H9 (cell line): ENCODE measurements at regions not wholly inside any gene's neighbourhood (a gene's known extent, or its start where the extent isn't known, plus 50 kb on each side); places are given as distances from the start of the nearest gene placed in this dataset.

ENCODE experiments used
- DNase-seq: peaks from one replicate; pipeline ENCODE4 v3.0.0-alpha.2; 2017
- H2AFZ ChIP-seq: one replicate; pipeline ENCODE4 v1.6.1; 2013; ENCODE audit warnings: mild to moderate bottlenecking, low read length, control low read depth, moderate library complexity
- H2AK5ac ChIP-seq: 2 replicates; pipeline ENCODE4 v1.6.1; 2013; ENCODE audit warnings: low read length, control low read depth, mixed read lengths; ENCODE audit not compliant: insufficient read length
- H2BK120ac ChIP-seq: one replicate; pipeline ENCODE4 v1.6.1; 2013; ENCODE audit warnings: low read depth, mild to moderate bottlenecking, low read length, control low read depth, inconsistent platforms; ENCODE audit not compliant: poor library complexity, severe bottlenecking
- H2BK12ac ChIP-seq: 2 replicates; pipeline ENCODE4 v1.6.1; 2013; ENCODE audit warnings: low read length, control low read depth, mixed read lengths, low read depth; ENCODE audit not compliant: insufficient read length
- H2BK15ac ChIP-seq: 2 replicates; pipeline ENCODE4 v1.6.1; 2013; ENCODE audit warnings: low read depth, low read length, control low read depth
- H2BK20ac ChIP-seq: one replicate; pipeline ENCODE4 v1.6.1; 2013; ENCODE audit warnings: low read depth, mild to moderate bottlenecking, low read length, control low read depth, inconsistent platforms; ENCODE audit not compliant: poor library complexity, severe bottlenecking
- H2BK5ac ChIP-seq: 2 replicates; pipeline ENCODE4 v1.6.1; 2013; ENCODE audit warnings: low read length, control low read depth, mixed read lengths; ENCODE audit not compliant: insufficient read length
- H3K14ac ChIP-seq: 2 replicates; pipeline ENCODE4 v1.6.1; 2013; ENCODE audit warnings: low read length, control low read depth; ENCODE audit not compliant: insufficient read depth
- H3K18ac ChIP-seq: 2 replicates; pipeline ENCODE4 v1.6.1; 2013; ENCODE audit warnings: low read depth, mild to moderate bottlenecking, mixed read lengths, low read length, control low read depth; ENCODE audit not compliant: insufficient read length
- H3K23ac ChIP-seq: 2 replicates; pipeline ENCODE4 v1.6.1; 2013; ENCODE audit warnings: low read length, control low read depth, mixed read lengths, low read depth; ENCODE audit not compliant: insufficient read length
- H3K23me2 ChIP-seq: 2 replicates; pipeline ENCODE4 v1.6.1; 2013; ENCODE audit warnings: low read depth, mild to moderate bottlenecking, mixed read lengths, low read length, control low read depth; ENCODE audit not compliant: insufficient read length, poor library complexity, severe bottlenecking
- H3K27ac ChIP-seq: 2 replicates; pipeline ENCODE4 v1.5.1; 2013; ENCODE audit warnings: low read length, control low read depth, mixed read lengths, low read depth; ENCODE audit not compliant: insufficient read length
- H3K27me3 ChIP-seq: 2 replicates; pipeline ENCODE4 v1.6.1; 2013; ENCODE audit warnings: low read length, control low read depth, inconsistent platforms; ENCODE audit not compliant: insufficient read depth
- H3K4ac ChIP-seq: 2 replicates; pipeline ENCODE4 v1.6.1; 2013; ENCODE audit warnings: low read depth, mild to moderate bottlenecking, control low read depth, inconsistent platforms, low read length, moderate library complexity
- H3K4me1 ChIP-seq: 2 replicates; pipeline ENCODE4 v1.6.1; 2013; ENCODE audit warnings: low read length, control low read depth, inconsistent platforms; ENCODE audit not compliant: insufficient read depth
- H3K4me2 ChIP-seq: 2 replicates; pipeline ENCODE4 v1.6.1; 2013; ENCODE audit warnings: low read length, control low read depth, mixed read lengths; ENCODE audit not compliant: insufficient read length, insufficient read depth
- H3K56ac ChIP-seq: 2 replicates; pipeline ENCODE4 v1.6.1; 2013; ENCODE audit warnings: low read depth, mild to moderate bottlenecking, mixed read lengths, low read length, control low read depth; ENCODE audit not compliant: insufficient read length
- H3K79me1 ChIP-seq: 2 replicates; pipeline ENCODE4 v1.6.1; 2013; ENCODE audit warnings: low read depth, mild to moderate bottlenecking, moderate library complexity, low read length, control low read depth, inconsistent platforms; ENCODE audit not compliant: insufficient read depth, poor library complexity, severe bottlenecking
- H3K79me2 ChIP-seq: 2 replicates; pipeline ENCODE4 v1.6.1; 2013; ENCODE audit warnings: low read length, control low read depth, inconsistent platforms; ENCODE audit not compliant: insufficient read depth
- H3K9ac ChIP-seq: 2 replicates; pipeline ENCODE4 v1.6.1; 2013; ENCODE audit warnings: low read length, control low read depth, mixed read lengths; ENCODE audit not compliant: insufficient read length; ENCODE audit errors: extremely low read depth
- H3K9me3 ChIP-seq: one replicate; pipeline ENCODE4 v1.6.1; 2013; ENCODE audit warnings: low read depth, low read length, inconsistent platforms; ENCODE audit not compliant: control insufficient read depth
- H3T11ph ChIP-seq: one replicate; pipeline ENCODE4 v1.6.1; 2013; ENCODE audit warnings: mild to moderate bottlenecking, low read length, control low read depth, inconsistent platforms
- H4K20me1 ChIP-seq: one replicate; pipeline ENCODE4 v1.6.1; 2013; ENCODE audit not compliant: control insufficient read depth, insufficient read length, insufficient read depth
- H4K5ac ChIP-seq: 2 replicates; pipeline ENCODE4 v1.6.1; 2013; ENCODE audit warnings: low read depth, mild to moderate bottlenecking, mixed read lengths, low read length, control low read depth; ENCODE audit not compliant: insufficient read length
- H4K8ac ChIP-seq: replicated peaks from 2 replicates; pipeline ENCODE4 v1.6.1; 2013; ENCODE audit warnings: low read length, control low read depth, mixed read lengths, low read depth; ENCODE audit not compliant: insufficient read length
- H4K91ac ChIP-seq: 2 replicates; pipeline ENCODE4 v1.6.1; 2013; ENCODE audit warnings: low read depth, mild to moderate bottlenecking, moderate library complexity, mixed read lengths, low read length, control low read depth; ENCODE audit not compliant: insufficient read length
- H3K27ac Mint-ChIP-seq, 3 experiments: 2 replicates in 2 of 3; 3 replicates in 1 of 3; pipeline ENCODE4 v1.8.0; 2020 to 2021; ENCODE audit warnings: mixed read lengths in 3 of 3, mild to moderate bottlenecking in 1 of 3, moderate library complexity in 1 of 3
- H3K27me3 Mint-ChIP-seq: 2 replicates; pipeline ENCODE4 v1.8.0; 2021; ENCODE audit warnings: low read depth, mild to moderate bottlenecking, moderate library complexity, mixed read lengths
- H3K36me3 Mint-ChIP-seq, 3 experiments: 2 replicates in 2 of 3; 3 replicates in 1 of 3; pipeline ENCODE4 v1.8.0; 2020 to 2021; ENCODE audit warnings: low read depth in 3 of 3, mixed read lengths in 3 of 3; ENCODE audit not compliant: insufficient read depth in 1 of 3
- H3K4me1 Mint-ChIP-seq, 2 experiments: 2 replicates each; pipeline ENCODE4 v1.8.0; 2020; ENCODE audit warnings: mixed read lengths in 2 of 2
- H3K4me3 Mint-ChIP-seq, 2 experiments: 2 replicates in 1 of 2; 3 replicates in 1 of 2; pipeline ENCODE4 v1.8.0; 2020 to 2021; ENCODE audit warnings: mild to moderate bottlenecking in 2 of 2, mixed read lengths in 2 of 2, moderate library complexity in 1 of 2
- H3K9me3 Mint-ChIP-seq, 2 experiments: 2 replicates in 1 of 2; 3 replicates in 1 of 2; pipeline ENCODE4 v1.8.0; 2020; ENCODE audit warnings: mild to moderate bottlenecking in 2 of 2, mixed read lengths in 2 of 2, moderate library complexity in 1 of 2
- WGBS: extraction: QIAGEN DNeasy Blood & Tissue Kit; methylation state at CpG from one replicate; pipeline ENCODE4 v1.1.7; 2013; ENCODE audit warnings: missing lambda C conversion rate, low lambda C conversion rate, mixed read lengths; ENCODE audit not compliant: insufficient read length; ENCODE audit errors: extremely low coverage; 5-methylcytosine and 5-hydroxymethylcytosine counted together
- TF ChIP-seq, protein P1 (sequence below): fragments of 200-600 bp; sonication (generic); conservative IDR thresholded peaks from 3 replicates; pipeline ENCODE4 v1.8.0; 2021; ENCODE audit warnings: antibody characterized with exemption, mild to moderate bottlenecking

DNA sequence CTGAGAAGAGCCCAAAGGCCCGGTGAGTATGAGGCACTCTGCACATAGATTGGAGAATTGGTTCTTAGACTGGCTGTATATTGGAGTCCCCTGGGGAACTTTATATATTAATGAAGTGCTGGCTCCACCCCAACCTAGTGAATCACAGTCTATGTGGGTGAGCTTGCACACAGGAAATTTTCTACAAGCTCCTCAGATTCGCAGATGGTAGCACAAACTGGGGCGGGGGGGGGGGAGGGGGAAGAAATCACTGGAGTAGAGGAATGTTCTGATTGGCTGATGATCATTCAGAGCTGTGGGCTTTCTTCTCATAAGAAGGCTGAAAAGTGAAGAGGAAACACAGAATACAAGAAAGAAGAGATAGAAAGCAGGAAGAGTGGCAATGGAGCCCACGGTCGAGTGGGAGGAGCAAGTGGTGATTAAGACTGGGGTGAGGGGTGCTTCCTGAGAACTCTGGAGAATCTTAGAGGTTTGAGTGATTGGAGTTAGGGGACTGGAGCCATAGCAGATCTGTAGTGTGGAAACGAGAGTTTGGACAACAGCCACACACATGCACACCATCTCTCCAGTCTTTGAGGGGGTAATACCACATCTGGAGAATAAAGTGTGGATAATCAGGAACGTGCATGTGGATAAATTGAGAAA lies 465.9 kb upstream of the DAB1 start:
- Histone ChIP-seq H2AK5ac (no peak overlapping the region), H3K27ac (no peak overlapping the region), H2BK20ac (no peak overlapping the region), H2BK120ac (no peak overlapping the region), H3K27me3 (no peaks in the 10 kb centered on the region), H2BK12ac (no peak overlapping the region), H2BK5ac (no peak overlapping the region), H3K56ac (no peak overlapping the region), H3K79me2 (no peaks in the 10 kb centered on the region), H3K23ac (no peak overlapping the region), H3K9me3 (no peaks in the 10 kb centered on the region), H2BK15ac (no peak overlapping the region), H3K14ac (no peak overlapping the region), H4K5ac (no peak overlapping the region), H4K20me1 (no peaks in the 10 kb centered on the region), H3K9ac (no peak overlapping the region), H3K4ac (no peak overlapping the region), H3K4me1 (peaks cover 5% of the 10 kb centered on the region; the same call in 1 of the 2 replicates), H4K91ac (no peak overlapping the region), H2AFZ (no peak overlapping the region), H3K4me2 (no peak overlapping the region), H4K8ac (no peak overlapping the region), H3T11ph (no peak overlapping the region), H3K18ac (no peak overlapping the region), H3K23me2 (no peaks in the 10 kb centered on the region), H3K79me1 (no peaks in the 10 kb centered on the region)
- H3K36me3 Mint-ChIP-seq, result no peaks in the 10 kb centered on the region
- no peaks in the 10 kb centered on the region for H3K9me3 Mint-ChIP-seq
- no peak overlapping the region for H3K27ac Mint-ChIP-seq
- H3K4me3 Mint-ChIP-seq, result no peak overlapping the region
- no CpG with 5 or more reads among the region's 7 CpGs for WGBS
- H3K4me1 Mint-ChIP-seq, result peaks cover 31 to 38% of the 10 kb centered on the region in 2 experiments
- no peaks in the 10 kb centered on the region for H3K27me3 Mint-ChIP-seq
- DNase-seq, result no peak
- TF ChIP-seq, protein P1, sequence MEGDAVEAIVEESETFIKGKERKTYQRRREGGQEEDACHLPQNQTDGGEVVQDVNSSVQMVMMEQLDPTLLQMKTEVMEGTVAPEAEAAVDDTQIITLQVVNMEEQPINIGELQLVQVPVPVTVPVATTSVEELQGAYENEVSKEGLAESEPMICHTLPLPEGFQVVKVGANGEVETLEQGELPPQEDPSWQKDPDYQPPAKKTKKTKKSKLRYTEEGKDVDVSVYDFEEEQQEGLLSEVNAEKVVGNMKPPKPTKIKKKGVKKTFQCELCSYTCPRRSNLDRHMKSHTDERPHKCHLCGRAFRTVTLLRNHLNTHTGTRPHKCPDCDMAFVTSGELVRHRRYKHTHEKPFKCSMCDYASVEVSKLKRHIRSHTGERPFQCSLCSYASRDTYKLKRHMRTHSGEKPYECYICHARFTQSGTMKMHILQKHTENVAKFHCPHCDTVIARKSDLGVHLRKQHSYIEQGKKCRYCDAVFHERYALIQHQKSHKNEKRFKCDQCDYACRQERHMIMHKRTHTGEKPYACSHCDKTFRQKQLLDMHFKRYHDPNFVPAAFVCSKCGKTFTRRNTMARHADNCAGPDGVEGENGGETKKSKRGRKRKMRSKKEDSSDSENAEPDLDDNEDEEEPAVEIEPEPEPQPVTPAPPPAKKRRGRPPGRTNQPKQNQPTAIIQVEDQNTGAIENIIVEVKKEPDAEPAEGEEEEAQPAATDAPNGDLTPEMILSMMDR, result no peak
